Adrenal gland (tissue), 5 donors: ENCODE measurements at regions not wholly inside any gene's neighbourhood (a gene's known extent, or its start where the extent isn't known, plus 50 kb on each side); places are given as distances from the start of the nearest gene placed in this dataset.

Experiments used
- POLR2A ChIP-seq, 2 donors: fragments of 450-650 bp; IDR thresholded peaks; one replicate each; pipeline ENCODE4 v1.6.1; 2017; ENCODE audit warnings: antibody characterized with exemption in 2 of 2, mild to moderate bottlenecking in 2 of 2, moderate library complexity in 1 of 2
- TF ChIP-seq, protein P1 (sequence below), 6 experiments: fragments of 450-650 bp in 4 of 6; fragments of 200-600 bp in 2 of 6; sonication (generic) in 1 of 6; IDR thresholded peaks; 1 replicate in 5 of 6; 2 replicates in 1 of 6; pipeline versions ENCODE4 v1.5.1 to v1.8.0; 2016 to 2021; ENCODE audit warnings: antibody characterized with exemption in 6 of 6, mild to moderate bottlenecking in 2 of 6, moderate library complexity in 1 of 6
- donor health status: DM: no; HTN: no; CAD: no.

DNA sequence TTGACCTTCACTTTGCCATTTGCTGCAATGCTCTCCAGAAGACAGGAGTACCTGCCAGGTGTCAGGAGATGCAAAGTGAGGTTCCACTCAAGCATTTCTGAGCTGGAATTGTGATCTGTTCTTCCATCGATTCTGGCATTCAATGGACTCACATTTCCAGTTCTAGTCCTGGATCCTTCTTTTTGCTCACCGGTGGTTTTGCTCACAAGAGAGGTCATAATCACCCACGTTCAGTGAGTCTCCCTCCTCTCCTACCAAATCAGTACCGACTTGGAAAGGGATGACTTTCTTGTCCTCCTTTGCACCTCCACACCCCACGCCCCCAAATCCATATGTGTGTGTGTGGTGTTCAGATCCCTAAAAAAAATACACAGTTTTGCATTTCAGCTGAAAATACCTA lies 206.7 kb upstream of the IGF1R start:
- TF ChIP-seq, protein P1, sequence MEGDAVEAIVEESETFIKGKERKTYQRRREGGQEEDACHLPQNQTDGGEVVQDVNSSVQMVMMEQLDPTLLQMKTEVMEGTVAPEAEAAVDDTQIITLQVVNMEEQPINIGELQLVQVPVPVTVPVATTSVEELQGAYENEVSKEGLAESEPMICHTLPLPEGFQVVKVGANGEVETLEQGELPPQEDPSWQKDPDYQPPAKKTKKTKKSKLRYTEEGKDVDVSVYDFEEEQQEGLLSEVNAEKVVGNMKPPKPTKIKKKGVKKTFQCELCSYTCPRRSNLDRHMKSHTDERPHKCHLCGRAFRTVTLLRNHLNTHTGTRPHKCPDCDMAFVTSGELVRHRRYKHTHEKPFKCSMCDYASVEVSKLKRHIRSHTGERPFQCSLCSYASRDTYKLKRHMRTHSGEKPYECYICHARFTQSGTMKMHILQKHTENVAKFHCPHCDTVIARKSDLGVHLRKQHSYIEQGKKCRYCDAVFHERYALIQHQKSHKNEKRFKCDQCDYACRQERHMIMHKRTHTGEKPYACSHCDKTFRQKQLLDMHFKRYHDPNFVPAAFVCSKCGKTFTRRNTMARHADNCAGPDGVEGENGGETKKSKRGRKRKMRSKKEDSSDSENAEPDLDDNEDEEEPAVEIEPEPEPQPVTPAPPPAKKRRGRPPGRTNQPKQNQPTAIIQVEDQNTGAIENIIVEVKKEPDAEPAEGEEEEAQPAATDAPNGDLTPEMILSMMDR (IDR thresholded peaks at IDR 0.05) = no peak
- TF ChIP-seq POLR2A (IDR thresholded peaks at IDR 0.05) = no peak
